GM12878 (cell line): ENCODE measurements at regions not wholly inside any gene's neighbourhood (a gene's known extent, or its start where the extent isn't known, plus 50 kb on each side); places are given as distances from the start of the nearest gene placed in this dataset.

Source experiments
- ATAC-seq: fragments of 200-7000 bp; cut with Tn5 transposase; 3 replicates; pipeline ENCODE4 v1.9.1; 2020; ENCODE audit warnings: mild to moderate bottlenecking, moderate library complexity
- BruUV-seq: library from RNA; stranded (reverse); fragments of 400-500 nt; replicated peaks from 2 replicates; lab custom pipeline; 2021; lab: Mats Ljungman, UMichigan
- CTCF ChIA-PET: fragments of 300-600 bp; sonication (Branson Sonifier 250); formaldehyde crosslinking; extraction: SDS; loops from one replicate; lab custom pipeline; 2021; ENCODE audit warnings: inconsistent platforms; lab: Yijun Ruan, JAX
- POLR2A ChIA-PET: fragments of 350-600 bp; formaldehyde crosslinking; extraction: SDS; loops from one replicate; lab custom pipeline; 2021; ENCODE audit warnings: inconsistent platforms; lab: Charles Lee
- RAD21 ChIA-PET: fragments of 300-600 bp; sonication (Branson Sonifier 250); formaldehyde crosslinking; loops from one replicate; lab custom pipeline; 2023; ENCODE audit warnings: antibody characterized with exemption; ENCODE audit not compliant: unreplicated experiment; lab: Charles Lee
- SMC1A ChIA-PET: fragments of 300-600 bp; sonication (Branson Sonifier 250); formaldehyde crosslinking; loops from one replicate; lab custom pipeline; 2023; ENCODE audit not compliant: unreplicated experiment, uncharacterized antibody; lab: Charles Lee
- DNase-seq: peaks from one replicate; pipeline ENCODE4 v3.0.0-alpha.2; 2011; ENCODE audit warnings: low read depth, low spot score
- FAIRE-seq: peaks from 3 replicates; lab custom pipeline; 2011; peaks lifted over from hg19 to GRCh38; lab: Jason Lieb, UNC
- H2AFZ ChIP-seq: 2 replicates; pipeline ENCODE4 v1.6.0; 2011; ENCODE audit warnings: low read depth, low read length, control low read depth; ENCODE audit not compliant: control insufficient read depth
- H3K27ac ChIP-seq: 2 replicates; pipeline ENCODE4 v1.5.1; 2011; ENCODE audit warnings: control low read depth; ENCODE audit not compliant: control insufficient read depth, insufficient read depth
- H3K27me3 ChIP-seq, 2 experiments: replicated peaks in 1 of 2; 2 replicates each; pipeline versions ENCODE4 v1.6.0 to v1.6.1; 2011; ENCODE audit warnings: low read length in 1 of 2; ENCODE audit not compliant: control insufficient read depth in 2 of 2, insufficient read depth in 2 of 2
- H3K36me3 ChIP-seq, 2 experiments: 2 replicates each; pipeline ENCODE4 v1.5.1; 2011; ENCODE audit warnings: low read length in 1 of 2; ENCODE audit not compliant: control insufficient read depth in 2 of 2, insufficient read depth in 2 of 2
- H3K4me1 ChIP-seq: 2 replicates; pipeline ENCODE4 v1.6.1; 2011; ENCODE audit warnings: mild to moderate bottlenecking, low read length, moderate library complexity, mixed read lengths; ENCODE audit not compliant: control insufficient read depth, insufficient read depth
- H3K4me2 ChIP-seq: 2 replicates; pipeline ENCODE4 v1.6.0; 2011; ENCODE audit warnings: control low read depth; ENCODE audit not compliant: control insufficient read depth, insufficient read depth
- H3K4me3 ChIP-seq: fragments of 200-600 bp; sonication (generic); 2 replicates; pipeline ENCODE4 v1.5.1; 2016
- H3K79me2 ChIP-seq: 2 replicates; pipeline ENCODE4 v1.6.0; 2011; ENCODE audit warnings: low read length; ENCODE audit not compliant: control insufficient read depth, insufficient read depth
- H3K9ac ChIP-seq: 2 replicates; pipeline ENCODE4 v1.8.0; 2011; ENCODE audit warnings: low read length, control low read depth, mixed read lengths; ENCODE audit not compliant: control insufficient read depth, insufficient read depth
- H3K9me3 ChIP-seq: replicated peaks from 3 replicates; pipeline ENCODE4 v1.5.1; 2011; ENCODE audit warnings: mild to moderate bottlenecking, low read length; ENCODE audit not compliant: control insufficient read depth, insufficient read depth
- H4K20me1 ChIP-seq: 2 replicates; pipeline ENCODE4 v1.6.0; 2011; ENCODE audit not compliant: control insufficient read depth, insufficient read depth
- BRCA1 ChIP-seq: IDR thresholded peaks from 2 replicates; pipeline ENCODE4 v1.6.1; 2011; ENCODE audit warnings: low read depth, low read length, improper control_type of control experiment
- CREB1 ChIP-seq: IDR thresholded peaks from 2 replicates; pipeline ENCODE4 v1.6.1; 2012; ENCODE audit warnings: low read depth, mild to moderate bottlenecking, inconsistent platforms
- EGR1 ChIP-seq, 2 experiments: IDR thresholded peaks; 1 replicate in 1 of 2; 2 replicates in 1 of 2; pipeline ENCODE4 v1.6.1; 2011 to 2012; ENCODE audit warnings: low read depth in 2 of 2, low read length in 2 of 2, borderline replicate concordance in 1 of 2, mild to moderate bottlenecking in 1 of 2, moderate library complexity in 1 of 2
- ESRRA ChIP-seq: IDR thresholded peaks from 2 replicates; pipeline ENCODE4 v1.6.1; 2012; ENCODE audit warnings: mild to moderate bottlenecking, low read length, improper control_type of control experiment
- JUNB ChIP-seq: IDR thresholded peaks from 2 replicates; pipeline ENCODE4 v1.6.1; 2016; ENCODE audit warnings: antibody characterized with exemption, mild to moderate bottlenecking
- NR2C1 ChIP-seq: fragments of 450-650 bp; IDR thresholded peaks from 2 replicates; pipeline ENCODE4 v1.6.1; 2017; ENCODE audit warnings: antibody characterized with exemption, mild to moderate bottlenecking, moderate library complexity
- PAX5 ChIP-seq: IDR thresholded peaks from 2 replicates; pipeline ENCODE4 v1.6.1; 2011; ENCODE audit warnings: low read depth, low read length, borderline replicate concordance
- RAD21 ChIP-seq: IDR thresholded peaks from 2 replicates; pipeline ENCODE4 v1.6.1; 2011; ENCODE audit warnings: mild to moderate bottlenecking, low read depth, low read length, moderate library complexity; ENCODE audit not compliant: insufficient read depth
- RFX5 ChIP-seq: IDR thresholded peaks from 2 replicates; pipeline ENCODE4 v1.6.1; 2011; ENCODE audit warnings: low read depth, low read length, improper control_type of control experiment
- SIX5 ChIP-seq: IDR thresholded peaks from 2 replicates; pipeline ENCODE4 v1.6.1; 2011; ENCODE audit warnings: mild to moderate bottlenecking, low read depth, low read length, moderate library complexity; ENCODE audit not compliant: severe bottlenecking
- SMAD1 ChIP-seq: fragments of 450-650 bp; IDR thresholded peaks from 2 replicates; pipeline ENCODE4 v1.6.1; 2018; ENCODE audit warnings: mild to moderate bottlenecking, low read depth; ENCODE audit not compliant: partially characterized antibody
- SMC3 ChIP-seq: IDR thresholded peaks from 2 replicates; pipeline ENCODE4 v1.6.1; 2011; ENCODE audit warnings: low read length, improper control_type of control experiment, borderline replicate concordance
- SP1 ChIP-seq: IDR thresholded peaks from one replicate; pipeline ENCODE4 v1.6.1; 2011; ENCODE audit warnings: low read depth, low read length
- SUPT20H ChIP-seq: IDR thresholded peaks from 2 replicates; pipeline ENCODE4 v1.6.1; 2011; ENCODE audit warnings: low read depth, mild to moderate bottlenecking, low read length, moderate library complexity, borderline replicate concordance; ENCODE audit not compliant: control insufficient read depth
- WGBS: methylation state at CpG from one replicate; pipeline ENCODE4 v1.1.6; 2016; ENCODE audit warnings: low lambda C conversion rate; ENCODE audit not compliant: insufficient replicate concordance, insufficient coverage; ENCODE audit errors: missing lambda C conversion rate; 5-methylcytosine and 5-hydroxymethylcytosine counted together
- in situ Hi-C: fragments of 300-500 bp; cut with MboI; formaldehyde crosslinking; loops from 9 replicates; pipeline ENCODE4 v1.14.3; 2018; ENCODE audit warnings: mixed read lengths
- intact Hi-C: fragments of 100-400 bp; cut with micrococcal nuclease; formaldehyde crosslinking; loops from one replicate; pipeline ENCODE4 v1.14.2; 2022; ENCODE audit not compliant: unreplicated experiment
- TF ChIP-seq, protein P1 (sequence below): fragments of 450-650 bp; IDR thresholded peaks from 2 replicates; pipeline ENCODE4 v1.6.1; 2017; ENCODE audit warnings: mild to moderate bottlenecking
- TF ChIP-seq, protein P2 (sequence below): fragments of 450-650 bp; IDR thresholded peaks from 2 replicates; pipeline ENCODE4 v1.6.1; 2016; ENCODE audit warnings: mild to moderate bottlenecking

DNA sequence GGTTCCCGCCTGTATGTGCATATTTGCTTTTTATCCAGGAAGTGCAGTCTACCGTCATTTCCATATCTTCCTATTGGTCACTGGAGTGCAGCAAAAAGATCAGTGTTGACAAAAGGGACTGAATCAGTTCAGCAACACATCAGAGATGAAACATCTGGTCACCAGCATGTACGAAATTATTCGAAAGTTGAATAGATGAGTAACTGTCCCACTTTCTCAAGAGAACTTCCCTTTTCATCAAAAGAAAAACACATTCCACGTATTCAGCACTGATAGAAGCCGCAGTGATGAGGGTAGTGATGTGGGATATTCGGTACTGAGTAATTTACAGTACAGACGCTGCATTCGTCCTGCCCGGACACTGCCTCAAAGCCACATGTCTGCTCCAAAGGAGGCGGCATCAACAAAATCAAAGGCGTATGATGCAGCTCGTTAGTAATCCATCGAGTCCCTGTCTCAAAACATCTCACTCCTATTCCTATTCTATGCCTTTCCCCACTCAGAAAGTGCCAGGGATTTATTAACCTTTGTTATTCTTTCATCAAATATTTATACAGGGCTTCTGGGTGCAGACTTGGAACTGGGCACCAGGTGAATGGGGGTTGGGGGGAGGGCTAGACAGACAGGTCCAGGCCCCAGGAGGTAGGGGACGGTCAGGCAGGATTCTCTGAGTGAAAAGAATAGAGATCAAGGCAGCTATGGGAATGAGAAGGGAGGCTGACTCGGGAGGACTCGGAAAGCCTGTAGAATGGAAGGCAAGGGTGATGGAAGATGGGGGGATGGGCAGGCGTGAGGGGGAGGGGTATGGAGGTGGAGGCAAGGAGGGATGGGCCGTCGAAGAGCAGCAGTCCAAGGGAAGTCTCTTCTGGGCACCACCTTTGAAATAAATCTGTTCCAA, 79.5 kb upstream of the SLC45A1 start:
- DNase-seq, result no peak
- TF ChIP-seq EGR1 (IDR thresholded peaks at IDR 0.05; ENCODE audit: borderline replicate concordance in 1 of 2, low read depth in 2 of 2, low read length in 2 of 2) (no peak), RFX5 (no peak), PAX5 (no peak), SMC3 (no peak), CREB1 (no peak), SUPT20H (no peak), SMAD1 (no peak), SP1 (no peak), RAD21 (no peak), NR2C1 (no peak), ESRRA (no peak), JUNB (no peak), BRCA1 (no peak), SIX5 (no peak)
- TF ChIP-seq, protein P1, sequence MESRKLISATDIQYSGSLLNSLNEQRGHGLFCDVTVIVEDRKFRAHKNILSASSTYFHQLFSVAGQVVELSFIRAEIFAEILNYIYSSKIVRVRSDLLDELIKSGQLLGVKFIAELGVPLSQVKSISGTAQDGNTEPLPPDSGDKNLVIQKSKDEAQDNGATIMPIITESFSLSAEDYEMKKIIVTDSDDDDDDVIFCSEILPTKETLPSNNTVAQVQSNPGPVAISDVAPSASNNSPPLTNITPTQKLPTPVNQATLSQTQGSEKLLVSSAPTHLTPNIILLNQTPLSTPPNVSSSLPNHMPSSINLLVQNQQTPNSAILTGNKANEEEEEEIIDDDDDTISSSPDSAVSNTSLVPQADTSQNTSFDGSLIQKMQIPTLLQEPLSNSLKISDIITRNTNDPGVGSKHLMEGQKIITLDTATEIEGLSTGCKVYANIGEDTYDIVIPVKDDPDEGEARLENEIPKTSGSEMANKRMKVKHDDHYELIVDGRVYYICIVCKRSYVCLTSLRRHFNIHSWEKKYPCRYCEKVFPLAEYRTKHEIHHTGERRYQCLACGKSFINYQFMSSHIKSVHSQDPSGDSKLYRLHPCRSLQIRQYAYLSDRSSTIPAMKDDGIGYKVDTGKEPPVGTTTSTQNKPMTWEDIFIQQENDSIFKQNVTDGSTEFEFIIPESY, result no peak
- TF ChIP-seq, protein P2, sequence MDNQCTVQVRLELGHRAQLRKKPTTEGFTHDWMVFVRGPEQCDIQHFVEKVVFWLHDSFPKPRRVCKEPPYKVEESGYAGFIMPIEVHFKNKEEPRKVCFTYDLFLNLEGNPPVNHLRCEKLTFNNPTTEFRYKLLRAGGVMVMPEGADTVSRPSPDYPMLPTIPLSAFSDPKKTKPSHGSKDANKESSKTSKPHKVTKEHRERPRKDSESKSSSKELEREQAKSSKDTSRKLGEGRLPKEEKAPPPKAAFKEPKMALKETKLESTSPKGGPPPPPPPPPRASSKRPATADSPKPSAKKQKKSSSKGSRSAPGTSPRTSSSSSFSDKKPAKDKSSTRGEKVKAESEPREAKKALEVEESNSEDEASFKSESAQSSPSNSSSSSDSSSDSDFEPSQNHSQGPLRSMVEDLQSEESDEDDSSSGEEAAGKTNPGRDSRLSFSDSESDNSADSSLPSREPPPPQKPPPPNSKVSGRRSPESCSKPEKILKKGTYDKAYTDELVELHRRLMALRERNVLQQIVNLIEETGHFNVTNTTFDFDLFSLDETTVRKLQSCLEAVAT, result no peak
- no peak overlapping the region for H3K27ac ChIP-seq
- no TSS peak for BruUV-seq
- no peaks in the 10 kb centered on the region for H4K20me1 ChIP-seq
- ChIA-PET SMC1A (interaction anchor here (0.6 kb wide), 1 partner anchor 341 kb away, joined by 3 read pairs; no protein-coding TSS in a partner anchor), POLR2A (no interaction called here), RAD21 (interaction anchor here (0.7 to 1.8 kb wide), 3 partner anchors 46 to 221 kb away, joined by 3 to 5 read pairs (median 4); no protein-coding TSS in a partner anchor), CTCF (interaction anchor here (1.4 to 2.3 kb wide), 2 partner anchors 208 to 223 kb away, joined by 3 to 5 read pairs; no protein-coding TSS in a partner anchor)
- in situ Hi-C loops (no loop called here), intact Hi-C loops (loop anchor here (1.0 kb wide), 1 partner anchor 207 kb away; no protein-coding TSS in a partner anchor)
- no peak overlapping the region for H3K4me3 ChIP-seq
- no peak for ATAC-seq
- H3K9ac ChIP-seq, result no peak overlapping the region
- H3K4me2 ChIP-seq, result no peak overlapping the region
- no peaks in the 10 kb centered on the region for H3K4me1 ChIP-seq
- no peaks in the 10 kb centered on the region for H3K79me2 ChIP-seq
- no peak for FAIRE-seq
- no peak overlapping the region for H2AFZ ChIP-seq
- H3K9me3 ChIP-seq, result no peaks in the 10 kb centered on the region
- H3K27me3 ChIP-seq, result no peaks in the 10 kb centered on the region; a peak in 1 of 4 replicates
- WGBS, result 47% methylated on average over 19 of the region's 20 CpGs
- no peaks in the 10 kb centered on the region for H3K36me3 ChIP-seq
